ENCODE measurements at regions not wholly inside any gene's neighbourhood (a gene's known extent, or its start where the extent isn't known, plus 50 kb on each side); places are given as distances from the start of the nearest gene placed in this dataset.
"Not testable (repeated sequence)": the region's sequence is repeated elsewhere in the genome, so short reads cannot be mapped to it uniquely, and the experiment has no call there.

- peaks cover 3% of the 10 kb centered on the region for H3K9me3 Mint-ChIP-seq
- H3K4me3 Mint-ChIP-seq, result no peak overlapping the region
- ATAC-seq (ENCODE audit: poor library complexity), result no peak
- H3K4me1 Mint-ChIP-seq (ENCODE audit: low read depth), result no peaks in the 10 kb centered on the region
- H3K9me3 ChIP-seq (ENCODE audit: control insufficient read depth in 1 of 2, insufficient read depth in 1 of 2, low read length in 2 of 2), result peaks cover 0 to 6% of the 10 kb centered on the region in 2 experiments
- no peak overlapping the region for H3K27ac Mint-ChIP-seq
- H3K27me3 Mint-ChIP-seq, result no peaks in the 10 kb centered on the region
- no peak overlapping the region for H3K4me3 ChIP-seq (ENCODE audit: low read length)
- CTCF ChIA-PET, result no interaction called here
- no peaks in the 10 kb centered on the region for H3K4me1 ChIP-seq (ENCODE audit: insufficient read depth, low read length)
- H3K27ac ChIP-seq (ENCODE audit: low read depth in 1 of 2, low read length in 2 of 2), result no peak overlapping the region
- H3K36me3 Mint-ChIP-seq (ENCODE audit: low read depth), result no peaks in the 10 kb centered on the region
- intact Hi-C loops (cut with DNase I, micrococcal nuclease), result no loop called here
- POLR2A ChIA-PET, result no interaction called here
- DNase-seq, result no peak
- H3K36me3 ChIP-seq (ENCODE audit: insufficient read depth, low read length), result no peaks in the 10 kb centered on the region
- TF ChIP-seq, protein P1, sequence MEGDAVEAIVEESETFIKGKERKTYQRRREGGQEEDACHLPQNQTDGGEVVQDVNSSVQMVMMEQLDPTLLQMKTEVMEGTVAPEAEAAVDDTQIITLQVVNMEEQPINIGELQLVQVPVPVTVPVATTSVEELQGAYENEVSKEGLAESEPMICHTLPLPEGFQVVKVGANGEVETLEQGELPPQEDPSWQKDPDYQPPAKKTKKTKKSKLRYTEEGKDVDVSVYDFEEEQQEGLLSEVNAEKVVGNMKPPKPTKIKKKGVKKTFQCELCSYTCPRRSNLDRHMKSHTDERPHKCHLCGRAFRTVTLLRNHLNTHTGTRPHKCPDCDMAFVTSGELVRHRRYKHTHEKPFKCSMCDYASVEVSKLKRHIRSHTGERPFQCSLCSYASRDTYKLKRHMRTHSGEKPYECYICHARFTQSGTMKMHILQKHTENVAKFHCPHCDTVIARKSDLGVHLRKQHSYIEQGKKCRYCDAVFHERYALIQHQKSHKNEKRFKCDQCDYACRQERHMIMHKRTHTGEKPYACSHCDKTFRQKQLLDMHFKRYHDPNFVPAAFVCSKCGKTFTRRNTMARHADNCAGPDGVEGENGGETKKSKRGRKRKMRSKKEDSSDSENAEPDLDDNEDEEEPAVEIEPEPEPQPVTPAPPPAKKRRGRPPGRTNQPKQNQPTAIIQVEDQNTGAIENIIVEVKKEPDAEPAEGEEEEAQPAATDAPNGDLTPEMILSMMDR (IDR thresholded peaks at IDR 0.05), result no peak
- H3K27me3 ChIP-seq (ENCODE audit: control insufficient read depth in 1 of 2, insufficient read depth in 2 of 2, low read length in 2 of 2), result no peaks in the 10 kb centered on the region
Measured at GRCh38 chr7:49023345-49024328, 99.3 kb downstream of the CDC14C start.

DNA sequence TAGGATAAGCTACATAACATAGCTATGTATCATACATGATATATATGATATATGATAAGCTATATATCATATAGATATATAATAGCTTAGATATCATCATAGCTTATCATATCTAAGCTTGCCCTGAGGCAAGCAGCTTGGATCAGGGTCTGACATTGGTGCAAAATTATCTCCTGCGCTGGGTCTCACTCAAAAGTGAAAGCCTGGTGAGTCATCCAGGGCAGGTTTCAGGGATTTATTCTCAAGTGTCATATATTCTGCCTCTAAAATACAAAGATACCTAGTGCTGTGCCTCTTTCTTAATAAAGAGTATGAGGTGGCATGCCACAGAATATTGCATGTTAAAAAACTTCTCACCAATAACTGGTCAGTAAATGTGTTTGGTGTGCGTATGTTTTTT, 105.9 kb downstream of the CDC14C start:
- peaks cover 3% of the 10 kb centered on the region for H3K9me3 Mint-ChIP-seq
- DNase-seq (no peak), ATAC-seq (ENCODE audit: poor library complexity) (no peak)
- H3K4me1 ChIP-seq (ENCODE audit: insufficient read depth, low read length), result no peaks in the 10 kb centered on the region
- H3K27me3 ChIP-seq (ENCODE audit: control insufficient read depth in 1 of 2, insufficient read depth in 2 of 2, low read length in 2 of 2), result no peaks in the 10 kb centered on the region
- no peak overlapping the region for H3K4me3 Mint-ChIP-seq
- TF ChIP-seq, protein P1 (IDR thresholded peaks at IDR 0.05), result no peak
- H3K4me3 ChIP-seq (ENCODE audit: low read length), result no peak overlapping the region
- H3K36me3 Mint-ChIP-seq (ENCODE audit: low read depth), result no peaks in the 10 kb centered on the region
- no peaks in the 10 kb centered on the region for H3K4me1 Mint-ChIP-seq (ENCODE audit: low read depth)
- H3K27me3 Mint-ChIP-seq, result no peaks in the 10 kb centered on the region
- ChIA-PET CTCF (no interaction called here), POLR2A (no interaction called here)
- H3K36me3 ChIP-seq (ENCODE audit: insufficient read depth, low read length), result no peaks in the 10 kb centered on the region
- H3K27ac ChIP-seq (ENCODE audit: low read depth in 1 of 2, low read length in 2 of 2), result no peak overlapping the region
- no peak overlapping the region for H3K27ac Mint-ChIP-seq
- intact Hi-C loops (cut with DNase I, micrococcal nuclease), result no loop called here
- peaks cover 0 to 3% of the 10 kb centered on the region in 2 experiments for H3K9me3 ChIP-seq (ENCODE audit: control insufficient read depth in 1 of 2, insufficient read depth in 1 of 2, low read length in 2 of 2)

DNA sequence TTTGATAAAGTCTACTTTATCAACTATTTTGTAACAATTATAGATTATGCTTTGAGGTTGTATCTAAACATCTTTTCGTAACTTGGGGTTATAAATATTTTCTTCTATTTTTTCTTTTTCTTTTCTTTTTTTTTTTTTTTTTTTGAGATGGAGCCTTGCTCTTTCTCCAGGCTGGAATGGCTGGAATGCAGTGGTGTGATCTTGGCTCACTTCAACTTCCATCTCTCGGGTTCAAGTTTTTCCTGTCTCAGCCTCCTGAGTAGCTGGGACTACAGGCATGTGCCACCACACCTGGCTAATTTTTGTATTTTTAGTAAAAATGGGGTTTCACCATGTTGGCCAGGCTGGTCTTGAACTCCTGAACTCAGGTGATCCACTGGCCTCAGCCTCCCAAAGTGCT, 108.8 kb downstream of the CDC14C start:
- H3K36me3 ChIP-seq (ENCODE audit: insufficient read depth, low read length); ATAC-seq (ENCODE audit: poor library complexity); H3K27ac Mint-ChIP-seq; H3K4me3 ChIP-seq (ENCODE audit: low read length); H3K27me3 ChIP-seq (ENCODE audit: control insufficient read depth in 1 of 2, insufficient read depth in 2 of 2, low read length in 2 of 2); intact Hi-C loops (cut with DNase I, micrococcal nuclease); H3K4me1 ChIP-seq (ENCODE audit: insufficient read depth, low read length); H3K4me1 Mint-ChIP-seq (ENCODE audit: low read depth); H3K27ac ChIP-seq (ENCODE audit: low read depth in 1 of 2, low read length in 2 of 2); H3K9me3 Mint-ChIP-seq; H3K9me3 ChIP-seq (ENCODE audit: control insufficient read depth in 1 of 2, insufficient read depth in 1 of 2, low read length in 2 of 2); H3K27me3 Mint-ChIP-seq; H3K4me3 Mint-ChIP-seq; POLR2A ChIA-PET; DNase-seq; H3K36me3 Mint-ChIP-seq (ENCODE audit: low read depth); CTCF ChIA-PET: not testable (repeated sequence)
